OCI-LY7 (cell line): ENCODE measurements at regions not wholly inside any gene's neighbourhood (a gene's known extent, or its start where the extent isn't known, plus 50 kb on each side); places are given as distances from the start of the nearest gene placed in this dataset.
"Not testable (repeated sequence)": the region's sequence is repeated elsewhere in the genome, so short reads cannot be mapped to it uniquely, and the experiment has no call there.

Experiments
- BruUV-seq: library from RNA; stranded (reverse); fragments of 400-500 nt; replicated peaks from 2 replicates; lab custom pipeline; 2021; lab: Mats Ljungman, UMichigan
- CTCF ChIA-PET: fragments of 300-600 bp; sonication (Branson Sonifier 250); formaldehyde crosslinking; loops from one replicate; lab custom pipeline; 2022; ENCODE audit warnings: antibody characterized with exemption; ENCODE audit not compliant: unreplicated experiment; lab: Charles Lee
- POLR2A ChIA-PET: fragments of 300-600 bp; sonication (Branson Sonifier 250); formaldehyde crosslinking; loops from one replicate; lab custom pipeline; 2022; ENCODE audit warnings: antibody characterized with exemption; lab: Charles Lee
- DNase-seq: peaks from one replicate; pipeline ENCODE4 v3.0.0-alpha.2; 2015; ENCODE audit warnings: low spot score
- H2AFZ ChIP-seq: fragments of 200-600 bp; sonication (generic), shearing (Covaris generic); 2 replicates; pipeline ENCODE4 v1.6.1; 2014; ENCODE audit warnings: mild to moderate bottlenecking, antibody characterized with exemption, low read length, moderate library complexity
- H3K27ac ChIP-seq: fragments of 200-600 bp; sonication (generic); 2 replicates; pipeline ENCODE4 v1.5.1; 2014; ENCODE audit warnings: mixed run types, low read depth, mild to moderate bottlenecking, moderate library complexity, low read length, inconsistent platforms; ENCODE audit not compliant: poor library complexity, severe bottlenecking
- H3K36me3 ChIP-seq: fragments of 200-600 bp; sonication (generic); 2 replicates; pipeline ENCODE4 v1.6.1; 2014; ENCODE audit warnings: mild to moderate bottlenecking, antibody characterized with exemption, low read length, moderate library complexity, mixed read lengths; ENCODE audit not compliant: insufficient read depth
- H3K4me1 ChIP-seq: fragments of 200-600 bp; sonication (generic); 2 replicates; pipeline ENCODE4 v1.5.1; 2014; ENCODE audit warnings: mild to moderate bottlenecking, low read length; ENCODE audit not compliant: insufficient read depth, poor library complexity, severe bottlenecking
- H3K4me2 ChIP-seq: fragments of 200-600 bp; sonication (generic); 2 replicates; pipeline ENCODE4 v1.6.1; 2014; ENCODE audit warnings: mild to moderate bottlenecking, low read length
- H3K4me3 ChIP-seq: fragments of 200-600 bp; sonication (generic); 2 replicates; pipeline ENCODE4 v1.5.1; 2014; ENCODE audit warnings: mild to moderate bottlenecking, low read depth, low read length; ENCODE audit not compliant: poor library complexity, severe bottlenecking
- H3K79me2 ChIP-seq: fragments of 200-600 bp; sonication (generic); 2 replicates; pipeline ENCODE4 v1.6.1; 2016; ENCODE audit warnings: low read depth, mild to moderate bottlenecking, low read length, moderate library complexity, mixed read lengths; ENCODE audit not compliant: insufficient read depth
- H3K9me2 ChIP-seq: fragments of 200-600 bp; sonication (generic); 2 replicates; pipeline ENCODE4 v1.6.1; 2016; ENCODE audit warnings: mild to moderate bottlenecking, low read length, mixed read lengths; ENCODE audit not compliant: insufficient read depth
- H3K9me3 ChIP-seq: fragments of 200-600 bp; sonication (generic); 2 replicates; pipeline ENCODE4 v1.6.1; 2014; ENCODE audit warnings: mild to moderate bottlenecking, mixed run types, low read length, mixed read lengths
- H4K20me1 ChIP-seq: fragments of 200-600 bp; sonication (generic); 2 replicates; pipeline ENCODE4 v1.6.1; 2014; ENCODE audit warnings: mild to moderate bottlenecking, antibody characterized with exemption, low read length, moderate library complexity, mixed read lengths; ENCODE audit not compliant: insufficient read depth
- EZH2phosphoT487 ChIP-seq: fragments of 200-600 bp; sonication (generic); IDR thresholded peaks from 2 replicates; pipeline ENCODE4 v1.6.1; 2018; ENCODE audit warnings: low read depth, borderline replicate concordance, mild to moderate bottlenecking, mixed run types, antibody characterized with exemption, low read length, moderate library complexity, mixed read lengths
- intact Hi-C: fragments of 100-400 bp; cut with micrococcal nuclease; formaldehyde crosslinking; loops from one replicate; pipeline ENCODE4 v1.10.0; 2022; ENCODE audit not compliant: unreplicated experiment
- TF ChIP-seq, protein P1 (sequence below): fragments of 200-600 bp; sonication (generic); conservative IDR thresholded peaks from 2 replicates; pipeline ENCODE4 v1.5.1; 2014; ENCODE audit warnings: mild to moderate bottlenecking, antibody characterized with exemption, low read length, moderate library complexity, mixed read lengths

DNA sequence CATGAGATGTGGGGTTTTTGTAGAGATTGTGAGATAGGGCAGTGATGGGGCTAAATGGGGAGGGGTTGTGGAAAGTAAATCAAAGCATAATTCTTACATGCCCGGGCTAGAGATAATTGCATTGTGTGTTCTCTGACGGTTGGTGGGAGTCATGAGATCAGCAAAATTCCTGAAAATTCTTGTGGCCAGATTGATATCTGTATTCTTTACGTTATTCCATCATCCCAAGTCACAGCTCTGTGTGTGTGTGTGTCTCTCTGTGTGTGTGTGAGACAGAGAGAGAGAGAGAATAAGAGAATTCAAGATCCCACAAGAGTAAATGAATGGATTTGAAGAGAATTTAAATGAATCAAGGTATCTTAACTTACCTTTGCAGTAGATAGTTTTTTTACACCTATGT is 138.6 kb upstream of the ARHGAP20 start:
- Histone ChIP-seq H4K20me1 (no peaks in the 10 kb centered on the region), H3K36me3 (no peaks in the 10 kb centered on the region), H2AFZ (no peak overlapping the region), H3K9me3 (no peaks in the 10 kb centered on the region), H3K4me1 (no peaks in the 10 kb centered on the region), H3K27ac (no peak overlapping the region), H3K9me2 (no peaks in the 10 kb centered on the region), H3K79me2 (no peaks in the 10 kb centered on the region), H3K4me2 (no peak overlapping the region), H3K4me3 (no peak overlapping the region)
- ChIA-PET CTCF (no interaction called here), POLR2A (no interaction called here)
- intact Hi-C loops, result no loop called here
- BruUV-seq, result no TSS peak
- TF ChIP-seq EZH2phosphoT487, result no peak
- TF ChIP-seq, protein P1, sequence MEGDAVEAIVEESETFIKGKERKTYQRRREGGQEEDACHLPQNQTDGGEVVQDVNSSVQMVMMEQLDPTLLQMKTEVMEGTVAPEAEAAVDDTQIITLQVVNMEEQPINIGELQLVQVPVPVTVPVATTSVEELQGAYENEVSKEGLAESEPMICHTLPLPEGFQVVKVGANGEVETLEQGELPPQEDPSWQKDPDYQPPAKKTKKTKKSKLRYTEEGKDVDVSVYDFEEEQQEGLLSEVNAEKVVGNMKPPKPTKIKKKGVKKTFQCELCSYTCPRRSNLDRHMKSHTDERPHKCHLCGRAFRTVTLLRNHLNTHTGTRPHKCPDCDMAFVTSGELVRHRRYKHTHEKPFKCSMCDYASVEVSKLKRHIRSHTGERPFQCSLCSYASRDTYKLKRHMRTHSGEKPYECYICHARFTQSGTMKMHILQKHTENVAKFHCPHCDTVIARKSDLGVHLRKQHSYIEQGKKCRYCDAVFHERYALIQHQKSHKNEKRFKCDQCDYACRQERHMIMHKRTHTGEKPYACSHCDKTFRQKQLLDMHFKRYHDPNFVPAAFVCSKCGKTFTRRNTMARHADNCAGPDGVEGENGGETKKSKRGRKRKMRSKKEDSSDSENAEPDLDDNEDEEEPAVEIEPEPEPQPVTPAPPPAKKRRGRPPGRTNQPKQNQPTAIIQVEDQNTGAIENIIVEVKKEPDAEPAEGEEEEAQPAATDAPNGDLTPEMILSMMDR, result no peak
- no peak for DNase-seq

- POLR2A ChIA-PET, H3K27ac ChIP-seq: not testable (repeated sequence)
These were observed 130.8 kb upstream of the ARHGAP20 start for GRCh38 chr11:110843053-110843452.

GRCh38 chr11:110838808-110839207 is 126.6 kb upstream of the ARHGAP20 start:
- DNase-seq, result no peak
- ChIA-PET POLR2A (no interaction called here), CTCF (no interaction called here)
- H2AFZ ChIP-seq, result no peak overlapping the region
- no peaks in the 10 kb centered on the region for H4K20me1 ChIP-seq
- BruUV-seq, result no TSS peak
- intact Hi-C loops, result no loop called here
- H3K4me2 ChIP-seq, result no peak overlapping the region
- no peaks in the 10 kb centered on the region for H3K79me2 ChIP-seq
- no peak overlapping the region for H3K27ac ChIP-seq
- H3K4me3 ChIP-seq, result no peak overlapping the region
- no peaks in the 10 kb centered on the region for H3K9me2 ChIP-seq
- no peaks in the 10 kb centered on the region for H3K4me1 ChIP-seq
- no peaks in the 10 kb centered on the region for H3K9me3 ChIP-seq
- no peak for TF ChIP-seq EZH2phosphoT487
- TF ChIP-seq, protein P1, result no peak
- no peaks in the 10 kb centered on the region for H3K36me3 ChIP-seq

More at GRCh38 chr11:110843053-110843452, 130.8 kb upstream of the ARHGAP20 start:
- CTCF ChIA-PET, H3K79me2 ChIP-seq, intact Hi-C loops, H3K9me2 ChIP-seq, DNase-seq, H3K4me2 ChIP-seq, H3K4me3 ChIP-seq, H3K4me1 ChIP-seq, H3K36me3 ChIP-seq, H3K9me3 ChIP-seq, BruUV-seq, H2AFZ ChIP-seq, H4K20me1 ChIP-seq: not testable (repeated sequence)
